Endothelial cell of umbilical vein (primary cell): ENCODE measurements at regions not wholly inside any gene's neighbourhood (a gene's known extent, or its start where the extent isn't known, plus 50 kb on each side); places are given as distances from the start of the nearest gene placed in this dataset.
"Not testable (repeated sequence)": the region's sequence is repeated elsewhere in the genome, so short reads cannot be mapped to it uniquely, and the experiment has no call there.

Source experiments
- BruUV-seq: library from RNA; stranded (reverse); fragments of 400-500 nt; replicated peaks from 2 replicates; lab custom pipeline; 2021; lab: Mats Ljungman, UMichigan
- CTCF ChIA-PET: fragments of 300-600, 350-600 bp; sonication (Branson Sonifier 250); formaldehyde crosslinking; loops from one replicate; lab custom pipeline; 2021; ENCODE audit warnings: antibody characterized with exemption, inconsistent platforms; lab: Charles Lee
- POLR2A ChIA-PET: fragments of 300-600, 350-600 bp; sonication (Branson Sonifier 250); formaldehyde crosslinking; loops from one replicate; lab custom pipeline; 2021; ENCODE audit warnings: antibody characterized with exemption, inconsistent platforms; lab: Charles Lee
- DNase-seq: peaks from one replicate; pipeline ENCODE4 v3.0.0-alpha.2; 2011; ENCODE audit warnings: low read depth, low spot score
- FAIRE-seq: peaks from 2 replicates; lab custom pipeline; 2011; peaks lifted over from hg19 to GRCh38; lab: Jason Lieb, UNC
- H2AFZ ChIP-seq: 2 replicates; pipeline ENCODE4 v1.6.0; 2012; ENCODE audit warnings: low read depth, low read length, control low read depth, inconsistent platforms
- H3K27ac ChIP-seq: 2 replicates; pipeline ENCODE4 v1.5.1; 2011; ENCODE audit warnings: low read depth, mild to moderate bottlenecking, control low read depth, low read length, moderate library complexity; ENCODE audit not compliant: insufficient read depth
- H3K27me3 ChIP-seq, 2 experiments: 2 replicates each; pipeline versions ENCODE4 v1.6.0 to v1.6.1; 2011; ENCODE audit warnings: low read length in 2 of 2, mixed read lengths in 1 of 2; ENCODE audit not compliant: control insufficient read depth in 2 of 2, insufficient read depth in 2 of 2
- H3K36me3 ChIP-seq, 2 experiments: 2 replicates in 1 of 2; 3 replicates in 1 of 2; pipeline ENCODE4 v1.5.1; 2011; ENCODE audit warnings: low read length in 2 of 2, mild to moderate bottlenecking in 1 of 2, moderate library complexity in 1 of 2; ENCODE audit not compliant: control insufficient read depth in 2 of 2, insufficient read depth in 2 of 2; ENCODE audit errors: extremely low read depth in 1 of 2
- H3K4me1 ChIP-seq: 3 replicates; pipeline ENCODE4 v1.5.1; 2011; ENCODE audit warnings: mild to moderate bottlenecking, low read length; ENCODE audit not compliant: control insufficient read depth, insufficient read depth; ENCODE audit errors: extremely low read depth
- H3K4me2 ChIP-seq: 2 replicates; pipeline ENCODE4 v1.6.1; 2011; ENCODE audit warnings: low read length, control low read depth, mixed read lengths; ENCODE audit not compliant: insufficient read depth
- H3K4me3 ChIP-seq, 3 experiments: fragments of 200-600 bp in 1 of 3; sonication (generic), shearing (Covaris generic) in 1 of 3; replicated peaks in 1 of 3; 2 replicates each; pipeline ENCODE4 v1.5.1; 2011 to 2016; ENCODE audit warnings: control low read depth in 3 of 3, low read length in 3 of 3, mild to moderate bottlenecking in 2 of 3, inconsistent platforms in 1 of 3, low read depth in 1 of 3, moderate library complexity in 1 of 3; ENCODE audit not compliant: insufficient read depth in 1 of 3
- H3K79me2 ChIP-seq: 2 replicates; pipeline ENCODE4 v1.6.0; 2012; ENCODE audit warnings: low read length, inconsistent platforms; ENCODE audit not compliant: control insufficient read depth, insufficient read depth
- H3K9ac ChIP-seq: replicated peaks from 2 replicates; pipeline ENCODE3; 2011; ENCODE audit warnings: low read length, control low read depth; ENCODE audit not compliant: insufficient read depth; ENCODE audit errors: extremely low read depth
- H3K9me1 ChIP-seq: replicated peaks from 3 replicates; pipeline ENCODE4 v1.6.0; 2011; ENCODE audit warnings: mild to moderate bottlenecking, low read length; ENCODE audit not compliant: control insufficient read depth, insufficient read depth; ENCODE audit errors: extremely low read depth
- H3K9me3 ChIP-seq: replicated peaks from 2 replicates; pipeline ENCODE4 v1.5.1; 2012; ENCODE audit warnings: low read length, inconsistent platforms; ENCODE audit not compliant: control insufficient read depth, insufficient read depth
- H4K20me1 ChIP-seq: replicated peaks from 2 replicates; pipeline ENCODE3; 2011; ENCODE audit warnings: mild to moderate bottlenecking, low read length; ENCODE audit not compliant: control insufficient read depth, insufficient read depth; ENCODE audit errors: extremely low read depth
- CTCF ChIP-seq, 2 donors: IDR thresholded peaks; 1 replicate in 1 of 2; 2 replicates in 1 of 2; pipeline ENCODE4 v1.5.1; 2011; ENCODE audit warnings: low read length in 2 of 2, mild to moderate bottlenecking in 2 of 2, moderate library complexity in 2 of 2, control low read depth in 1 of 2, inconsistent platforms in 1 of 2, low read depth in 1 of 2; ENCODE audit not compliant: insufficient read depth in 1 of 2; ENCODE audit errors: extremely low read depth in 1 of 2
- EZH2 ChIP-seq: IDR thresholded peaks from 2 replicates; pipeline ENCODE4 v1.6.1; 2012; ENCODE audit warnings: borderline replicate concordance, low read depth, mild to moderate bottlenecking, moderate library complexity, low read length, inconsistent platforms; ENCODE audit not compliant: severe bottlenecking
- FOS ChIP-seq: IDR thresholded peaks from 2 replicates; pipeline ENCODE4 v1.6.1; 2011; ENCODE audit warnings: mild to moderate bottlenecking, low read length, moderate library complexity, borderline replicate concordance; ENCODE audit not compliant: insufficient read depth
- GATA2 ChIP-seq: IDR thresholded peaks from 2 replicates; pipeline ENCODE4 v1.7.0; 2011; ENCODE audit warnings: low read depth, mild to moderate bottlenecking, moderate library complexity, mixed read lengths, low read length; ENCODE audit not compliant: insufficient read length, insufficient read depth
- JUN ChIP-seq: IDR thresholded peaks from 2 replicates; pipeline ENCODE4 v1.6.1; 2011; ENCODE audit warnings: borderline replicate concordance, low read depth; ENCODE audit not compliant: insufficient read length, insufficient read depth
- MAX ChIP-seq: IDR thresholded peaks from 2 replicates; pipeline ENCODE4 v1.6.1; 2011; ENCODE audit not compliant: insufficient read depth, insufficient read length
- MYC ChIP-seq: IDR thresholded peaks from one replicate; pipeline ENCODE4 v1.6.1; 2011; ENCODE audit warnings: mild to moderate bottlenecking, low read depth, low read length
- POLR2A ChIP-seq: IDR thresholded peaks from 2 replicates; pipeline ENCODE4 v1.6.1; 2012; ENCODE audit warnings: low read depth, mild to moderate bottlenecking, control low read depth, low read length
- POLR2AphosphoS5 ChIP-seq: IDR thresholded peaks from 2 replicates; pipeline ENCODE4 v1.6.1; 2012; ENCODE audit warnings: low read depth, mild to moderate bottlenecking, control low read depth, low read length, moderate library complexity; ENCODE audit not compliant: insufficient read depth
- dilution Hi-C: fragments of 300-500 bp; cut with MboI; formaldehyde crosslinking; loops from one replicate; pipeline ENCODE4 v1.15.0; 2019; ENCODE audit warnings: low sequenced_read_pairs; ENCODE audit not compliant: extremely low pct_ligation_motif_present
- intact Hi-C: fragments of 100-400 bp; cut with micrococcal nuclease; formaldehyde crosslinking; loops from one replicate; pipeline ENCODE4 v1.10.0; 2022

DNA sequence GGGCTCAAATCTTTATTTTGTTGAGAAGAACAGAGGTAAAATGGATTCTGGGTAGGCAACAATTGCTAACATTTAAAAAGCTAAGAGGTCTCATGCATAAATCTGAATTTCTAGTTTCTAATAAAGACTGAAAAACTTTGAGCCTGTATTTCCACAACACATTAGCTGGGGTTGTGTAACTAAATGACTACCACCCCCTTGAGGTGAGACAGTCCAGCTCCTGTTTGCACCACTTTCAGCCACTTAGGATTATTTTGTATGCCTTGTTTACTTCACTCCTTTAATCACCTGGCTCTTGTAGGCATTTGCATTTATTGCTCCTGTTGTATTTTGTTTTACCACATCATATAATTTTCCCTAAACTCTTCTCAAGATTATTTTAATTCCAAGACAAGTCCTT is 376.6 kb downstream of the PTH2R start:
- no peak overlapping the region for H3K4me3 ChIP-seq
- H3K9ac ChIP-seq: no peak overlapping the region
- no peaks in the 10 kb centered on the region for H4K20me1 ChIP-seq
- H3K27ac ChIP-seq: no peak overlapping the region
- no peak overlapping the region for H3K4me2 ChIP-seq
- ChIA-PET POLR2A (no interaction called here), CTCF (no interaction called here)
- H3K27me3 ChIP-seq: no peaks in the 10 kb centered on the region
- H3K36me3 ChIP-seq: no peaks in the 10 kb centered on the region
- no peaks in the 10 kb centered on the region for H3K79me2 ChIP-seq
- FAIRE-seq: no peak
- TF ChIP-seq JUN: no peak
- TF ChIP-seq POLR2AphosphoS5: no peak
- no peak for TF ChIP-seq FOS
- TF ChIP-seq EZH2: no peak
- no peak for TF ChIP-seq MAX
- no peak for TF ChIP-seq POLR2A
- no peak for TF ChIP-seq MYC
- TF ChIP-seq CTCF (IDR thresholded peaks at IDR 0.05; ENCODE audit: extremely low read depth in 1 of 2, insufficient read depth in 1 of 2, low read depth in 1 of 2, low read length in 2 of 2): no peak
- TF ChIP-seq GATA2: no peak
- no TSS peak for BruUV-seq
- no peaks in the 10 kb centered on the region for H3K4me1 ChIP-seq
- intact Hi-C loops: no loop called here
- no peak overlapping the region for H2AFZ ChIP-seq
- H3K9me3 ChIP-seq: no peaks in the 10 kb centered on the region
- H3K9me1 ChIP-seq: no peaks in the 10 kb centered on the region
- dilution Hi-C loops: no loop called here
- DNase-seq: no peak

- H3K4me1 ChIP-seq, H3K79me2 ChIP-seq, POLR2A ChIA-PET, CTCF ChIA-PET, dilution Hi-C loops, H4K20me1 ChIP-seq, H3K9me1 ChIP-seq, H3K4me2 ChIP-seq, H3K4me3 ChIP-seq, FAIRE-seq, H2AFZ ChIP-seq, BruUV-seq, H3K27ac ChIP-seq, DNase-seq, H3K9ac ChIP-seq, H3K9me3 ChIP-seq, intact Hi-C loops, H3K27me3 ChIP-seq, H3K36me3 ChIP-seq: not testable (repeated sequence)
Measured at GRCh38 chr2:208784774-208785173, 378.2 kb downstream of the PTH2R start.
